ENCODE measurements at regions not wholly inside any gene's neighbourhood (a gene's known extent, or its start where the extent isn't known, plus 50 kb on each side); places are given as distances from the start of the nearest gene placed in this dataset.

DNA sequence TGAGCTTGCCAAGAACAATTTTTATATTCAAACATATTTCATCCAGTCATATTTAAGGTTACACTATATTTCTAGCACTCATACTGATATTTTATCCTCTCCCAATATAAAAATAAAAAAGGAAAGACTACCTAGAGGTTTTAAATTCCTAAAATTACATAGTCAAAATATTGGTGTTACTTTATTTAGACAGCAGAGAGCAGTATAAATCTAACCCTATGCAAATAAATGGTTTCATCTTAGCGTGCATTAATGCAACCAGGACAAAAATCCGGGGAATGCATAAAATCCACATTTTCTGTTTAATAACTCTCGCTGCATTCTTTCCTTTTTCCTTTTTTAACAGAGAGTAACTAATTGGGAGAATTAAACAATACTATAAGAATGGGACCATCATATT lies 1447.4 kb upstream of the ALCAM start:
- no peak overlapping the region for H3K27ac Mint-ChIP-seq
- ChIA-PET POLR2A (no interaction called here), CTCF (no interaction called here)
- no peaks in the 10 kb centered on the region for H3K9me3 Mint-ChIP-seq
- no peaks in the 10 kb centered on the region for H3K4me1 Mint-ChIP-seq
- no peaks in the 10 kb centered on the region for H3K36me3 Mint-ChIP-seq (ENCODE audit: low read depth)
- intact Hi-C loops (cut with micrococcal nuclease), result no loop called here
- no peak overlapping the region for H3K4me3 Mint-ChIP-seq
- no peak for ATAC-seq (ENCODE audit: low read depth)
- H3K27me3 Mint-ChIP-seq, result no peaks in the 10 kb centered on the region
- DNase-seq, result no peak
- TF ChIP-seq, protein P1, sequence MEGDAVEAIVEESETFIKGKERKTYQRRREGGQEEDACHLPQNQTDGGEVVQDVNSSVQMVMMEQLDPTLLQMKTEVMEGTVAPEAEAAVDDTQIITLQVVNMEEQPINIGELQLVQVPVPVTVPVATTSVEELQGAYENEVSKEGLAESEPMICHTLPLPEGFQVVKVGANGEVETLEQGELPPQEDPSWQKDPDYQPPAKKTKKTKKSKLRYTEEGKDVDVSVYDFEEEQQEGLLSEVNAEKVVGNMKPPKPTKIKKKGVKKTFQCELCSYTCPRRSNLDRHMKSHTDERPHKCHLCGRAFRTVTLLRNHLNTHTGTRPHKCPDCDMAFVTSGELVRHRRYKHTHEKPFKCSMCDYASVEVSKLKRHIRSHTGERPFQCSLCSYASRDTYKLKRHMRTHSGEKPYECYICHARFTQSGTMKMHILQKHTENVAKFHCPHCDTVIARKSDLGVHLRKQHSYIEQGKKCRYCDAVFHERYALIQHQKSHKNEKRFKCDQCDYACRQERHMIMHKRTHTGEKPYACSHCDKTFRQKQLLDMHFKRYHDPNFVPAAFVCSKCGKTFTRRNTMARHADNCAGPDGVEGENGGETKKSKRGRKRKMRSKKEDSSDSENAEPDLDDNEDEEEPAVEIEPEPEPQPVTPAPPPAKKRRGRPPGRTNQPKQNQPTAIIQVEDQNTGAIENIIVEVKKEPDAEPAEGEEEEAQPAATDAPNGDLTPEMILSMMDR (IDR thresholded peaks at IDR 0.05), result no peak

DNA sequence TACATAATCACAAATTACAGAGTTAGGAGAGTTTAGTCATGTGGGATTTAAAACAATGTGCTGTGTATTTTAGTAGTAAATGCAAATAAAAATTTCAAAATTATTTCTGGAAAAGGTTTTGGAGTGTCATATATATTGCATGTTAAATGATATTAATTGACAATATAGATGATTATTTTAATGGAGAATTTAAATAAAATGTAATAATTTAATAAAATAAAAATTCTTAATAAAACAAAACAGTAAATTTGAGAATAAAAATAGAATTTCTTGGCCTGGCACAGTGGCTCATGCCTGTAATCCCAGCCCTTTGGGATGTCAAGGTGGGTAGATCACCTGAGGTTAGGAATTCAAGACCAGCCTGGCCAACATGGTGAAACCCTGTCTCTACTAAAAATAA lies 1442.8 kb upstream of the ALCAM start:
- ChIA-PET POLR2A (no interaction called here), CTCF (no interaction called here)
- Mint-ChIP-seq H3K27ac (no peak overlapping the region), H3K36me3 (ENCODE audit: low read depth) (no peaks in the 10 kb centered on the region), H3K9me3 (no peaks in the 10 kb centered on the region), H3K27me3 (no peaks in the 10 kb centered on the region), H3K4me1 (no peaks in the 10 kb centered on the region), H3K4me3 (no peak overlapping the region)
- ATAC-seq (ENCODE audit: low read depth), result no peak
- DNase-seq, result no peak
- TF ChIP-seq, protein P1 (IDR thresholded peaks at IDR 0.05), result no peak
- intact Hi-C loops (cut with micrococcal nuclease), result no loop called here

DNA sequence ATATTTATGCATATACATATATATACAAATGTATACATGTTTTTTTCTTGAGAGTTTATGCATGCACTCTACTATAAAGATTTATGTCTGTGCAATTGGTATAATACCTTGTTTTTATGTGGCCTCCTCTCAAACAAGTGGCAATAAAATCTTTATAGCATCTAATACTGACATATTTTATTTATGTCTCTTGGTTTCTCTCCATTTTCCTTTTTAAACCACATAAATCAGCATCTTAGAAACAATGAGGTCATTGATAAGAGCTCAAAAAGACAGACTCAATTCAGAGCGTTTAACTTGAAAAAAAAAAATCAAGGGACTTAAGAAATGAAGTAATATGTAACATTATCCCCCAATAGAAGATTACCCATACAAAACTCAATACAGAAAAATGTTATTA lies 1442.2 kb upstream of the ALCAM start:
- intact Hi-C loops (cut with micrococcal nuclease), result no loop called here
- ChIA-PET CTCF (no interaction called here), POLR2A (no interaction called here)
- H3K9me3 Mint-ChIP-seq, result no peaks in the 10 kb centered on the region
- H3K4me3 Mint-ChIP-seq, result no peak overlapping the region
- DNase-seq, result no peak
- TF ChIP-seq, protein P1 (IDR thresholded peaks at IDR 0.05), result no peak
- H3K36me3 Mint-ChIP-seq (ENCODE audit: low read depth), result no peaks in the 10 kb centered on the region
- H3K4me1 Mint-ChIP-seq, result no peaks in the 10 kb centered on the region
- no peak overlapping the region for H3K27ac Mint-ChIP-seq
- no peaks in the 10 kb centered on the region for H3K27me3 Mint-ChIP-seq
- no peak for ATAC-seq (ENCODE audit: low read depth)

DNA sequence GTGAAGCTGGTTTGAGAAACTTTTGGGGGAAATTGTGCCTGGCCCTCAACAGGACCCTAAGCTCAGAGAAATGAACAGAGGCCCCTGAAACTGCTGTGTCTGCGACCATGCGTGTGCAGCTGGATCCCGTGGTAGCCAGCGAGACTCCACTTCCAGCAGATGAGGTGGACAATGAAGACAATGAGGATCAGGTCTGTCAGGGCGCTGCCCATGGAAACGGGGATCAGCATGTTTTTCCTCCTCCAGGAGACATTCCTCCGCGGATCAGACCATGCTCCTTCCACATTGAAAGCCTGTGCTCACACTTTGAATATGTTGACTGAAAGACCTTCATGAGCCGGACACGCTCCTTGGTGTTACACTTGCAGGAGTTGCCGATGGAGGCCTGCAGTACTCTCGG lies 1439.8 kb upstream of the ALCAM start:
- ATAC-seq (ENCODE audit: low read depth) (no peak), DNase-seq (no peak)
- Mint-ChIP-seq H3K27ac (no peak overlapping the region), H3K9me3 (peaks cover 2% of the 10 kb centered on the region), H3K4me3 (no peak overlapping the region), H3K27me3 (no peaks in the 10 kb centered on the region), H3K4me1 (no peaks in the 10 kb centered on the region), H3K36me3 (ENCODE audit: low read depth) (no peaks in the 10 kb centered on the region)
- TF ChIP-seq, protein P1 (IDR thresholded peaks at IDR 0.05), result no peak
- intact Hi-C loops (cut with micrococcal nuclease), result no loop called here
- CTCF ChIA-PET, result no interaction called here
- POLR2A ChIA-PET, result no interaction called here

DNA sequence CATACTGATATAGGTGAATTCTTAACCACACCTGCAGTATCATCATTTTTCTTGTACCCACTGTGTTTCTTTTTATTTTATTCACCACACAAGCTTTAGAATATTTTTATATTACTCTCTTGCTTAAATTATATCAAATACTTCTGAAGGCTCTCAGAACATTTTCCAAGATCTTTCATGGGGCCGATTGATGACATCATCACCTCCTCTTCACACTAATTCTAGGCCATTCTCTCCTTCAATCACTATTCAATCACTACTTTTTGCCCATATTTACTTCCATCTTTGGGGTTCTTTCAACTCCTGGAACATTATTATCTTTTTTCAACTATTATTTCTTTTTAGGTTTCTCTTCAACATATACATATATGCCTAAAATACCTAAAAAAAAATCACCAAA lies 1438.8 kb upstream of the ALCAM start:
- H3K4me1 Mint-ChIP-seq, result no peaks in the 10 kb centered on the region
- CTCF ChIA-PET, result no interaction called here
- H3K9me3 Mint-ChIP-seq, result peaks cover 2% of the 10 kb centered on the region
- DNase-seq (no peak), ATAC-seq (ENCODE audit: low read depth) (no peak)
- POLR2A ChIA-PET, result no interaction called here
- H3K36me3 Mint-ChIP-seq (ENCODE audit: low read depth), result no peaks in the 10 kb centered on the region
- no peak overlapping the region for H3K4me3 Mint-ChIP-seq
- TF ChIP-seq, protein P1 (IDR thresholded peaks at IDR 0.05), result no peak
- intact Hi-C loops (cut with micrococcal nuclease), result no loop called here
- H3K27ac Mint-ChIP-seq, result no peak overlapping the region
- H3K27me3 Mint-ChIP-seq, result no peaks in the 10 kb centered on the region
